MCF 10A (cell line): ENCODE measurements at regions not wholly inside any gene's neighbourhood (a gene's known extent, or its start where the extent isn't known, plus 50 kb on each side); places are given as distances from the start of the nearest gene placed in this dataset.
"Not testable (repeated sequence)": the region's sequence is repeated elsewhere in the genome, so short reads cannot be mapped to it uniquely, and the experiment has no call there.

ENCODE experiments used
- BruUV-seq: library from RNA; stranded (reverse); fragments of 400-500 nt; replicated peaks from 2 replicates; lab custom pipeline; 2021; lab: Mats Ljungman, UMichigan
- CTCF ChIA-PET: fragments of 300-600 bp; sonication (Branson Sonifier 250); formaldehyde crosslinking; extraction: SDS; loops from one replicate; lab custom pipeline; 2021; ENCODE audit warnings: antibody characterized with exemption, inconsistent platforms; lab: Yijun Ruan, JAX
- POLR2A ChIA-PET: fragments of 300-600, 350-650 bp; sonication (Branson Sonifier 250); formaldehyde crosslinking; extraction: SDS; loops from one replicate; lab custom pipeline; 2020; ENCODE audit warnings: antibody characterized with exemption, inconsistent platforms; lab: Yijun Ruan, JAX
- DNase-seq: peaks from one replicate; pipeline ENCODE4 v3.0.0-alpha.2; 2018; ENCODE audit not compliant: unreplicated experiment
- H3K27ac Mint-ChIP-seq: one replicate; pipeline ENCODE4 v1.8.0; 2022; ENCODE audit warnings: mild to moderate bottlenecking, low read depth, mixed read lengths; ENCODE audit not compliant: unreplicated experiment
- H3K27me3 Mint-ChIP-seq: one replicate; pipeline ENCODE4 v1.8.0; 2022; ENCODE audit warnings: mixed read lengths; ENCODE audit not compliant: insufficient read depth, unreplicated experiment
- H3K36me3 Mint-ChIP-seq: one replicate; pipeline ENCODE4 v1.8.0; 2022; ENCODE audit warnings: mild to moderate bottlenecking, moderate library complexity, mixed read lengths; ENCODE audit not compliant: insufficient read depth, unreplicated experiment
- H3K4me1 Mint-ChIP-seq: one replicate; pipeline ENCODE4 v1.8.0; 2022; ENCODE audit warnings: mixed read lengths; ENCODE audit not compliant: insufficient read depth, unreplicated experiment
- H3K4me3 Mint-ChIP-seq: one replicate; pipeline ENCODE4 v1.8.0; 2022; ENCODE audit warnings: mild to moderate bottlenecking, moderate library complexity, mixed read lengths; ENCODE audit not compliant: unreplicated experiment
- H3K9me3 Mint-ChIP-seq: one replicate; pipeline ENCODE4 v1.8.0; 2022; ENCODE audit warnings: mixed read lengths; ENCODE audit not compliant: unreplicated experiment
- CTCF ChIP-seq: fragments of 200-600 bp; IDR thresholded peaks from one replicate; pipeline ENCODE4 v1.8.0; 2022; ENCODE audit warnings: antibody characterized with exemption, mild to moderate bottlenecking; ENCODE audit not compliant: unreplicated experiment
- intact Hi-C: fragments of 100-400 bp; cut with micrococcal nuclease; formaldehyde crosslinking; loops from 2 replicates; pipeline ENCODE4 v1.14.1; 2022

GRCh38 chr21:16125274-16125673 is 395.5 kb downstream of the USP25 start:
- CTCF ChIA-PET: interaction anchor here (0.8 kb wide), 1 partner anchor 107 kb away, joined by 3 read pairs; no protein-coding TSS in a partner anchor
- Mint-ChIP-seq H3K36me3 (no peaks in the 10 kb centered on the region), H3K4me1 (peaks cover 6% of the 10 kb centered on the region), H3K27me3 (peaks cover 15% of the 10 kb centered on the region), H3K27ac (peak overlapping the region; percentile 79), H3K4me3 (peak overlapping the region; percentile 53), H3K9me3 (peaks cover 8% of the 10 kb centered on the region)
- TSS peak; percentile 87 for BruUV-seq
- intact Hi-C loops: no loop called here
- POLR2A ChIA-PET: interaction anchor here (1.0 to 2.3 kb wide), 7 partner anchors 12 to 72 kb away, joined by 3 to 21 read pairs (median 6); no protein-coding TSS in a partner anchor
- no peak for DNase-seq
- TF ChIP-seq CTCF: no peak

GRCh38 chr21:16132453-16132852 is 402.7 kb downstream of the USP25 start:
- H3K36me3 Mint-ChIP-seq, DNase-seq, H3K4me1 Mint-ChIP-seq, H3K27ac Mint-ChIP-seq, POLR2A ChIA-PET, BruUV-seq, H3K4me3 Mint-ChIP-seq, intact Hi-C loops: not testable (repeated sequence)
- Mint-ChIP-seq H3K27me3 (peaks cover 36% of the 10 kb centered on the region), H3K9me3 (peaks cover 17% of the 10 kb centered on the region)
- CTCF ChIA-PET: interaction anchor here (0.6 to 0.7 kb wide), 3 partner anchors 16 to 1315 kb away, joined by 3 to 5 read pairs (median 3); no protein-coding TSS in a partner anchor

GRCh38 chr21:16133248-16133647 is 403.5 kb downstream of the USP25 start:
- peaks cover 17% of the 10 kb centered on the region for H3K9me3 Mint-ChIP-seq
- POLR2A ChIA-PET: no interaction called here
- intact Hi-C loops: no loop called here

GRCh38 chr21:16134134-16134533 is 404.4 kb downstream of the USP25 start:
- BruUV-seq: no TSS peak
- ChIA-PET POLR2A (no interaction called here), CTCF (interaction anchor here (0.7 kb wide), 1 partner anchor 45 kb away, joined by 3 read pairs; no protein-coding TSS in a partner anchor)
- DNase-seq: no peak
- Mint-ChIP-seq H3K4me1 (no peaks in the 10 kb centered on the region), H3K36me3 (no peaks in the 10 kb centered on the region), H3K9me3 (peaks cover 17% of the 10 kb centered on the region), H3K27ac (no peak overlapping the region), H3K4me3 (no peak overlapping the region), H3K27me3 (peaks cover 33% of the 10 kb centered on the region)
- no peak for TF ChIP-seq CTCF
- intact Hi-C loops: no loop called here

More at GRCh38 chr21:16133248-16133647, 403.5 kb downstream of the USP25 start:
- no peaks in the 10 kb centered on the region for H3K36me3 Mint-ChIP-seq
- peaks cover 36% of the 10 kb centered on the region for H3K27me3 Mint-ChIP-seq
- no peak overlapping the region for H3K4me3 Mint-ChIP-seq
- CTCF ChIA-PET: interaction anchor here (0.7 kb wide), 2 partner anchors 17 to 198 kb away, joined by 3 read pairs; no protein-coding TSS in a partner anchor
- no peak for TF ChIP-seq CTCF
- BruUV-seq: no TSS peak
- DNase-seq: no peak
- H3K27ac Mint-ChIP-seq: no peak overlapping the region
- H3K4me1 Mint-ChIP-seq: no peaks in the 10 kb centered on the region
